Keratinocyte (primary cell): ENCODE measurements at regions not wholly inside any gene's neighbourhood (a gene's known extent, or its start where the extent isn't known, plus 50 kb on each side); places are given as distances from the start of the nearest gene placed in this dataset.

Experiments used
- DNase-seq: peaks from one replicate; pipeline ENCODE4 v3.0.0-alpha.2; 2011; ENCODE audit warnings: low read depth, missing footprints, low spot score
- FAIRE-seq: peaks from 2 replicates; lab custom pipeline; 2011; peaks lifted over from hg19 to GRCh38; lab: Jason Lieb, UNC
- H2AFZ ChIP-seq: 2 replicates; pipeline ENCODE4 v1.6.0; 2012; ENCODE audit warnings: low read length, control low read depth, inconsistent platforms; ENCODE audit not compliant: control insufficient read depth
- H3K27ac ChIP-seq: 2 replicates; pipeline ENCODE4 v1.5.1; 2011; ENCODE audit warnings: low read length; ENCODE audit not compliant: control insufficient read depth, insufficient read depth
- H3K27me3 ChIP-seq: 3 replicates; pipeline ENCODE4 v1.6.0; 2011; ENCODE audit warnings: low read length; ENCODE audit not compliant: control insufficient read depth, insufficient read depth; ENCODE audit errors: extremely low read depth
- H3K36me3 ChIP-seq, 2 experiments: 2 replicates in 1 of 2; 3 replicates in 1 of 2; pipeline ENCODE4 v1.5.1; 2011; ENCODE audit warnings: low read length in 2 of 2, mild to moderate bottlenecking in 1 of 2; ENCODE audit not compliant: control insufficient read depth in 2 of 2, insufficient read depth in 2 of 2; ENCODE audit errors: extremely low read depth in 1 of 2
- H3K4me1 ChIP-seq: 3 replicates; pipeline ENCODE4 v1.5.1; 2011; ENCODE audit warnings: low read length; ENCODE audit not compliant: control insufficient read depth, insufficient read depth; ENCODE audit errors: extremely low read depth
- H3K4me2 ChIP-seq: 3 replicates; pipeline ENCODE4 v1.6.0; 2011; ENCODE audit warnings: low read depth, low read length; ENCODE audit not compliant: control insufficient read depth, insufficient read depth; ENCODE audit errors: extremely low read depth
- H3K4me3 ChIP-seq, 3 experiments: fragments of 200-600 bp in 1 of 3; sonication (generic) in 1 of 3; 2 replicates in 2 of 3; 3 replicates in 1 of 3; pipeline ENCODE4 v1.5.1; 2011 to 2016; ENCODE audit warnings: low read length in 3 of 3, mild to moderate bottlenecking in 3 of 3, control low read depth in 2 of 3, inconsistent platforms in 1 of 3, low read depth in 1 of 3, mixed read lengths in 1 of 3, mixed run types in 1 of 3, moderate library complexity in 1 of 3; ENCODE audit not compliant: control insufficient read depth in 2 of 3, insufficient read depth in 2 of 3; ENCODE audit errors: extremely low read depth in 1 of 3
- H3K79me2 ChIP-seq: 2 replicates; pipeline ENCODE4 v1.6.0; 2012; ENCODE audit warnings: low read length; ENCODE audit not compliant: control insufficient read depth, insufficient read depth
- H3K9ac ChIP-seq: 3 replicates; pipeline ENCODE4 v1.6.0; 2011; ENCODE audit warnings: low read length; ENCODE audit not compliant: control insufficient read depth, insufficient read depth; ENCODE audit errors: extremely low read depth
- H3K9me1 ChIP-seq: 3 replicates; pipeline ENCODE4 v1.6.0; 2011; ENCODE audit warnings: low read length; ENCODE audit not compliant: control insufficient read depth, insufficient read depth; ENCODE audit errors: extremely low read depth
- H3K9me3 ChIP-seq: 2 replicates; pipeline ENCODE4 v1.5.1; 2012; ENCODE audit warnings: low read depth, low read length; ENCODE audit not compliant: control insufficient read depth
- H4K20me1 ChIP-seq: 3 replicates; pipeline ENCODE4 v1.6.0; 2011; ENCODE audit warnings: low read length; ENCODE audit not compliant: control insufficient read depth, insufficient read depth; ENCODE audit errors: extremely low read depth
- CTCF ChIP-seq, 3 experiments: IDR thresholded peaks in 1 of 3; conservative IDR thresholded peaks in 1 of 3; optimal IDR thresholded peaks in 1 of 3; 2 replicates in 2 of 3; 3 replicates in 1 of 3; pipeline versions ENCODE3 to v1.5.1; 2011; ENCODE audit warnings: low read length in 3 of 3, mild to moderate bottlenecking in 3 of 3, moderate library complexity in 2 of 3, control low read depth in 1 of 3, inconsistent platforms in 1 of 3; ENCODE audit not compliant: insufficient read depth in 2 of 3; ENCODE audit errors: extremely low read depth in 1 of 3
- EZH2 ChIP-seq: IDR thresholded peaks from one replicate; pipeline ENCODE4 v1.6.1; 2012; ENCODE audit warnings: inconsistent platforms, mild to moderate bottlenecking, low read length, moderate library complexity
- dilution Hi-C: fragments of 300-500 bp; cut with MboI; formaldehyde crosslinking; loops from one replicate; pipeline ENCODE4 v1.7.0; 2020; ENCODE audit warnings: low sequenced_read_pairs; ENCODE audit not compliant: extremely low pct_ligation_motif_present

- Histone ChIP-seq H3K27me3 (no peaks in the 10 kb centered on the region), H3K79me2 (no peaks in the 10 kb centered on the region), H3K9me1 (no peaks in the 10 kb centered on the region), H4K20me1 (no peaks in the 10 kb centered on the region), H3K4me3 (no peak overlapping the region), H3K4me1 (peaks cover 13% of the 10 kb centered on the region), H2AFZ (no peak overlapping the region), H3K9me3 (no peaks in the 10 kb centered on the region), H3K4me2 (no peak overlapping the region), H3K36me3 (no peaks in the 10 kb centered on the region), H3K27ac (no peak overlapping the region), H3K9ac (no peak overlapping the region)
- FAIRE-seq (no peak), DNase-seq (no peak)
- TF ChIP-seq EZH2 (no peak), CTCF (optimal IDR thresholded peaks at IDR 0.05 in 1 of 3, IDR thresholded peaks at IDR 0.05 in 1 of 3, conservative IDR thresholded peaks at IDR 0.05 in 1 of 3; ENCODE audit: extremely low read depth in 1 of 3, insufficient read depth in 2 of 3, low read length in 3 of 3) (no peak)
- dilution Hi-C loops: no loop called here
These were observed 769.7 kb downstream of the TNS3 start for GRCh38 chr7:46812101-46812675.

GRCh38 chr7:46811529-46811928 is 770.4 kb downstream of the TNS3 start:
- Histone ChIP-seq H3K4me3 (no peak overlapping the region), H3K4me2 (no peak overlapping the region), H3K9me1 (no peaks in the 10 kb centered on the region), H3K27me3 (no peaks in the 10 kb centered on the region), H3K4me1 (peaks cover 13% of the 10 kb centered on the region), H3K9ac (no peak overlapping the region), H4K20me1 (no peaks in the 10 kb centered on the region), H3K27ac (no peak overlapping the region), H2AFZ (no peak overlapping the region), H3K36me3 (no peaks in the 10 kb centered on the region), H3K79me2 (no peaks in the 10 kb centered on the region), H3K9me3 (no peaks in the 10 kb centered on the region)
- no peak for TF ChIP-seq EZH2
- no peak for TF ChIP-seq CTCF (optimal IDR thresholded peaks at IDR 0.05 in 1 of 3, IDR thresholded peaks at IDR 0.05 in 1 of 3, conservative IDR thresholded peaks at IDR 0.05 in 1 of 3; ENCODE audit: extremely low read depth in 1 of 3, insufficient read depth in 2 of 3, low read length in 3 of 3)
- dilution Hi-C loops: no loop called here
- DNase-seq (peak; percentile 30), FAIRE-seq (peak; percentile 82)
